Activated T-cell treated with anti-CD3 and anti-CD28 coated beads, Interleukin-2, amount 50 U/mL, for 24 hours (primary cell): ENCODE measurements at regions not wholly inside any gene's neighbourhood (a gene's known extent, or its start where the extent isn't known, plus 50 kb on each side); places are given as distances from the start of the nearest gene placed in this dataset.
"Not testable (repeated sequence)": the region's sequence is repeated elsewhere in the genome, so short reads cannot be mapped to it uniquely, and the experiment has no call there.

Experiments
- DNase-seq: peaks from one replicate; pipeline ENCODE4 v3.0.0-alpha.2; 2020
- H3K27ac Mint-ChIP-seq: 2 replicates; pipeline ENCODE4 v1.8.0; 2020; ENCODE audit warnings: mild to moderate bottlenecking, mixed read lengths
- H3K27me3 Mint-ChIP-seq: 2 replicates; pipeline ENCODE4 v1.8.0; 2020; ENCODE audit warnings: mixed read lengths
- H3K36me3 Mint-ChIP-seq: 2 replicates; pipeline ENCODE4 v1.8.0; 2020; ENCODE audit warnings: low read depth, mixed read lengths
- H3K4me1 Mint-ChIP-seq: 2 replicates; pipeline ENCODE4 v1.8.0; 2020; ENCODE audit warnings: low read depth, mixed read lengths
- H3K4me3 Mint-ChIP-seq: 2 replicates; pipeline ENCODE4 v1.8.0; 2020; ENCODE audit warnings: mild to moderate bottlenecking, moderate library complexity, mixed read lengths
- H3K9me3 Mint-ChIP-seq: 2 replicates; pipeline ENCODE4 v1.8.0; 2020; ENCODE audit warnings: mixed read lengths

DNA sequence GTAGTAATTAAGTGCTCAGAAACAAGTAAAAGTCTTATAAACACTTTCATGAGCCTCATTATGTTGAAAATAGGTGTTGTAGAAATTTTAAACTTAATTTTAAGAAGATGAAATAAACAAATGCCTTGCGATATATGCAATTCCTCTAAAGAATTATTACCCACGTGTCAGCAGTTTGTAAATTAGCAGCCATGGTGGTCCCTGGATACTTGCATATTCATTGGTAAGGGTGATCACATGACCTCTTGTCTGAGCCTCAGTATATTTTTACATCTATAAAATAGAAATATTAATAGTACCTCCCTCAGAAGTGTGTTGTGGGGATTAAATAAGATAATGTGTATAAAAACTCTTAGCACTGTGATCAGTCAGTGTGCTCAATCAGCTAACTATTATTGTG is 141.5 kb upstream of the SVIL start:
- H3K27me3 Mint-ChIP-seq, result peaks cover 31% of the 10 kb centered on the region
- DNase-seq, result no peak
- no peaks in the 10 kb centered on the region for H3K36me3 Mint-ChIP-seq
- H3K4me3 Mint-ChIP-seq, result no peak overlapping the region
- no peaks in the 10 kb centered on the region for H3K9me3 Mint-ChIP-seq
- H3K4me1 Mint-ChIP-seq, result peaks cover 9% of the 10 kb centered on the region
- no peak overlapping the region for H3K27ac Mint-ChIP-seq

DNA sequence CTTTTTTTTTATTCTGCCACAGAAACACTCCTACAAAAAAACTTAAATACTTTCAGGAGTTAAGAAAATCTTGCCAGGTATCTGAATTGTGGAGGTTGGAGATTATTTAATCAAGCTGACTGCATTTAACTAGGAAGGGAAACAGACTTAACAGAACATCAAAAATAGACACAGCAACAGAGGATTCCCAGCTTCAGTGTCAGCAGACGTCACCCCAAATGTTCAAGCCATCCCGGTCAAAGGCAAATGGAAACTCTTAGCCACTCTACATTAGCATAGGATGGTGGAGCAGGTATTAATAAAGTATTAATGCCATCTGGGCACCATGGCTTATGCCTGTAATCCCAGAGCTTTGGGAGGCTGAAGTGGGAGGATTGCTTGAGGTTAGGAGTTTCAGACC is 139.7 kb upstream of the SVIL start:
- Mint-ChIP-seq H3K4me3 (no peak overlapping the region), H3K9me3 (no peaks in the 10 kb centered on the region), H3K27me3 (peaks cover 33% of the 10 kb centered on the region), H3K36me3 (no peaks in the 10 kb centered on the region), H3K4me1 (peaks cover 9% of the 10 kb centered on the region), H3K27ac (no peak overlapping the region)
- DNase-seq, result no peak

DNA sequence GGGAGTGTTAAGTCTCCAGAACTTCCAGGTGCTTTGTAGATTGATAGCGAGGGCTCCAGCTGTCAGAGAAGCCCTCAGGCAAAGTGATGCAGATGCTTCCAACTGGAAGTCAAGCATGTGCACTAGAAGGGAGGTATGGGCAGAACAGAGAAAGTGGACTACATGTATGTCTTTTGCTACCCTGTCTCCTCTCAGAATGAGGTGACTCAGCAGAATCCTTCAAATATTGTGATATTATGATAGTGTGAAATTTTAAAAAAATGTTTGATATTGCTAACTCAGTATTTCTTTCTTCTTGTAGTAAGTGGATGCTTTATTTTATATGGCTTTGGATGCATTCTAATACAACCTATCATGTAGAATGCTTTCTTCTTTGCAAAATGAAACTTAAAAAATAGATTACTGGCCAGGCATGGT is 138.9 kb upstream of the SVIL start:
- H3K4me3 Mint-ChIP-seq, result no peak overlapping the region
- peaks cover 9% of the 10 kb centered on the region for H3K4me1 Mint-ChIP-seq
- peaks cover 27% of the 10 kb centered on the region for H3K27me3 Mint-ChIP-seq
- no peaks in the 10 kb centered on the region for H3K9me3 Mint-ChIP-seq
- DNase-seq, result no peak
- H3K36me3 Mint-ChIP-seq, result no peaks in the 10 kb centered on the region
- H3K27ac Mint-ChIP-seq, result no peak overlapping the region

DNA sequence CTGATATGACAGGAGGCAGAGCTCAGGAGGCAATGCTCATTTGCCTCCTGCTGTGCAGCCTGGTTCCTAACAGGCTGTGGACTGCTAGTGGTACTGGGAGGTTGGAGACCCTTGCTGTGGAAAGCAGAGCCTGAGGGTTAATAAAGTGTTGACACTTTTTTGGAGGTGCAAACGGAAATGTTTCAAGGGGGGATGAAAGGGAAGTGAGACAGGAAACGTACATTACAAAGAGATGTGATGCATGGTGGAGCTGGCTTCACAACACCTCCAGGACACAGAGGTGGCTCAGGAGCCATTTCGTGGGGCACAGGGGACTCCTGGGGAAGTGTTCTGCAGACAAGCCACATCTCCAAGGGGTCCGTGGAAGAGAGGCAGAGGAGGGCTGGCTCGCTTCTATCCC is 137.6 kb upstream of the SVIL start:
- Mint-ChIP-seq H3K4me1 (peaks cover 9% of the 10 kb centered on the region), H3K4me3 (no peak overlapping the region), H3K9me3 (no peaks in the 10 kb centered on the region), H3K27ac (no peak overlapping the region), H3K36me3 (no peaks in the 10 kb centered on the region), H3K27me3 (peaks cover 18% of the 10 kb centered on the region)
- no peak for DNase-seq

DNA sequence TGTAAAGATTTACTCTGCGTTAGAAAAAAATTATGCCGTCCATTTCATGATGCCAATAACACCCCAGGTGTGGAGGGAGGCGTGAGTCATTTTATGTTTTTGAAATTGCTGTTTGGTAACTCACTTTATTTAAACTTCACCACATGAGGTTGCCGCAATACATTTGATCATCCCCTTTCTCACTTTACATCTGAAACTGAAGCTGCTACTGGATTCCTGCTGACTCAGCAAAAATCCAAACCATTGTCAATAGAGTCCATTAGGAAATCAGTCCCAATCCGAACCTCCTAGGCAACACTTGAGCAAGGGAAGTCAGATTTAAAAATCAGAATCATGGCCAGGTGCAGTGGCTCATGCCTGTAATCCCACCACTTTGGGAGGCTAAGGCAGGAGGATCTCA is 136.6 kb upstream of the SVIL start:
- H3K4me3 Mint-ChIP-seq, result no peak overlapping the region
- no peak overlapping the region for H3K27ac Mint-ChIP-seq
- peaks cover 9% of the 10 kb centered on the region for H3K4me1 Mint-ChIP-seq

DNA sequence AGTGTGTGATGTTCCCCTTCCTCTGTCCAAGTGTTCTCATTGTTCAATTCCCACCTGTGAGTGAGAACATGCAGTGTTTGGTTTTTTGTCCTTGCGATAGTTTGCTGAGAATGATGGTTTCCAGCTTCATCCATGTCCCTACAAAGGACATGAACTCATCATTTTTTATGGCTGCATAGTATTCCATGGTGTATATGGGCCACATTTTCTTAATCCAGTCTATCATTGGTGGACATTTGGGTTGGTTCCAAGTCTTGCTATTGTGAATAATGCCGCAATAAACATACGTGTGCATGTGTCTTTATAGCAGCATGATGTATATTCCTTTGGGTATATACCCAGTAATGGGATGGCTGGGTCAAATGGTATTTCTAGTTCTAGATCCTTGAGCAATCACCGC is 134.5 kb upstream of the SVIL start:
- H3K9me3 Mint-ChIP-seq, H3K27ac Mint-ChIP-seq, H3K36me3 Mint-ChIP-seq, H3K4me3 Mint-ChIP-seq, H3K4me1 Mint-ChIP-seq, DNase-seq: not testable (repeated sequence)
- H3K27me3 Mint-ChIP-seq, result peaks cover 13% of the 10 kb centered on the region

More for the DNA sequence above, 136.6 kb upstream of the SVIL start:
- Mint-ChIP-seq H3K27me3 (peaks cover 13% of the 10 kb centered on the region), H3K36me3 (no peaks in the 10 kb centered on the region), H3K9me3 (no peaks in the 10 kb centered on the region)
- no peak for DNase-seq

DNA sequence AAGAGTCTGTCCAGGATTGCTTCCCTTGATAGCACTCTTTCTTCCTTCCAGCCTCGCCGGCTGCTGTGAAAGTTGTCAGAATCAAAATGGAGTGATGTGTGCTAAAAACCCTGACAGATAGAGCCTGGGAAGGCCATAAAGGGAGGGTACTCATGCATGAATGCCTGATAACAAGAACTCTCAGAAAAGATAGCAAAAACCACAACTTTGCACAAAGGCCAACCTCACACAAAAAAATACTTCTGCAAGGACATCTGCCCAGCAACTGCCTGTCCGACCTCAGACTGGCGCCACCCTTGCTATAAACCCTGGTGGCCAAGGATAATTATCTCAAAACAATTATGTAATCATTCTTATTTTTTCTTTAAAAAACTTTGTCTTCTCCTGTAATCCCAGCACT is 133.2 kb upstream of the SVIL start:
- peaks cover 13% of the 10 kb centered on the region for H3K27me3 Mint-ChIP-seq
- no peak for DNase-seq
- H3K36me3 Mint-ChIP-seq, result no peaks in the 10 kb centered on the region
- no peaks in the 10 kb centered on the region for H3K9me3 Mint-ChIP-seq
- H3K27ac Mint-ChIP-seq, result no peak overlapping the region
- H3K4me3 Mint-ChIP-seq, result no peak overlapping the region
- H3K4me1 Mint-ChIP-seq, result peaks cover 9% of the 10 kb centered on the region

DNA sequence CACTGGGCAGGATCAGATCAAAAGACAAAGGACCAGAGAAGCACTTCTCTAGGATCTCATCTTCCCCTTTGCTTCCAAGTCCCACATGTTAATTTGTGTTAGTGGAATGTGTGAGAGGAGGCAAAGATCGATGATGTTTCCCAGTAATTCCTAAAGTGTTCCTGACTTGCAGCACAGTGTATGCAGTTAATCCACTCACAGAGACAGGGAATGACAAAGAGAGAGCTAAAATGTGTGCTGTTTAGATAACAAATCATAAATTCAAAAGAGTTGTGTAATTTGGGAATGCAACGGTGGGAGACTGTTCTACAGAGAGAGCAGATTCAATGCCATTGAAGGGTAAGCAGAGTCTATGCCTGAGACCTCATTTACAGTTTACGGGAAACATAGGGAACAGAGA is 132.0 kb upstream of the SVIL start:
- no peaks in the 10 kb centered on the region for H3K36me3 Mint-ChIP-seq
- H3K4me1 Mint-ChIP-seq, result no peaks in the 10 kb centered on the region
- H3K9me3 Mint-ChIP-seq, result no peaks in the 10 kb centered on the region
- H3K4me3 Mint-ChIP-seq, result no peak overlapping the region
- no peak for DNase-seq
- H3K27ac Mint-ChIP-seq, result no peak overlapping the region
- H3K27me3 Mint-ChIP-seq, result peaks cover 10% of the 10 kb centered on the region

DNA sequence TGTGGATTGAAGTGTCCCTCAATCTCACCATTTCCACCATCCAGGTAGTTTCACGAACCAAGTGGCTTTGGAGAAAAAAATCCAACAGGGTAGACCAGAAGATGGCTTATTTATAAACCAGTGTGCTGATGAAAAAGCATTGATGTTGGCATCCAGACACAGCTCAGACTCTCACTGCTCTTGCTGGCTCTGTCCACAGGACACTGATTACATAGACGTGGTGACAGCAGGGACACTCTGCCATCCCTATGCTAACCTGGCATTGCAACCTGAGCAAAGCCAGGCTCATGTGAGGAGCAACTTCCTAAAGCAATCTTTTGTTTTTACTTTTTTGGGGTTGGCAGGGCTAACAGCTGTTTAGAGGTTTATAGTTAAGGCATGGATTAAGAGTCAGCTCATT is 130.6 kb upstream of the SVIL start:
- Mint-ChIP-seq H3K4me1 (no peaks in the 10 kb centered on the region), H3K9me3 (no peaks in the 10 kb centered on the region), H3K27ac (no peak overlapping the region), H3K27me3 (peaks cover 5% of the 10 kb centered on the region), H3K4me3 (no peak overlapping the region), H3K36me3 (no peaks in the 10 kb centered on the region)
- DNase-seq, result no peak

DNA sequence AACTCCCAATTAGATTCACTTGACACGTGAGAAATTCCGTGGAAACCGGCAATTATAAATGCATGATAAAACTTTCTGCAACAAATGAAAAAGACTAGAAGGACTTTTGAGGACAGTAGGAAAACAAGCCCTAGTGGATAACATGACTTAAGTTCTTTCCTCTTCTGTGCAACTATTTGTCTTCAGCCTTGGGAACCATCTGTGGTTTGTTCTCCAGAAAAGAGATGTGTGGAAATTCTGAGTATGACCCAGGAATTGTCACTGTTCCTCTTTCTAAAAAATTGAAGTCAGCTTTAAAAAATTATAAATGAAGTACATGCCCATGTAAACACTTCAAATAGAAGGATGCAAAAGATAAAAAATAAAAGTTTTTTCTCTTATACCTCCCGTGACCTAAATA is 128.6 kb upstream of the SVIL start:
- Mint-ChIP-seq H3K36me3 (no peaks in the 10 kb centered on the region), H3K9me3 (no peaks in the 10 kb centered on the region), H3K4me1 (no peaks in the 10 kb centered on the region), H3K27me3 (no peaks in the 10 kb centered on the region), H3K4me3 (no peak overlapping the region), H3K27ac (no peak overlapping the region)
- no peak for DNase-seq

DNA sequence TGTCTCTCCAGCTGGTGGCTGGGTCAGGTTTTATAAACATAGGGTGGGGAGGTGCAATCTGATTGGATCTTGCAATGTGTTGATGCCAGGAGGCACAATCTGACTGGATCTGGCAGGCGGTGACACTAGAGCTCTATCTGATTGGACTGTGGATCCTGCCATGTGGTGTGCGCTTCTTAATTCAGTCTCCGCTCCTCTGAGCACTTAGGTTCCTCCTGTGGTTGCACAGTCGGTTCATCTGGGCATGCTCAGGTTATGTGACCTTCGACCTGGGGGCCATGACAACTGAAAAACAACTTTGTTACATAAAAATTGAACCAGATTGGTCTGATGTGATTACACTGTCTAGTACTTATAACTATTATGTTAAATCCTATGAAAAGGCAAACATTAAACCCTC is 127.1 kb upstream of the SVIL start:
- Mint-ChIP-seq H3K27ac (no peak overlapping the region), H3K4me1 (peaks cover 7% of the 10 kb centered on the region), H3K4me3 (no peak overlapping the region), H3K9me3 (no peaks in the 10 kb centered on the region), H3K36me3 (no peaks in the 10 kb centered on the region), H3K27me3 (no peaks in the 10 kb centered on the region)
- DNase-seq, result no peak

DNA sequence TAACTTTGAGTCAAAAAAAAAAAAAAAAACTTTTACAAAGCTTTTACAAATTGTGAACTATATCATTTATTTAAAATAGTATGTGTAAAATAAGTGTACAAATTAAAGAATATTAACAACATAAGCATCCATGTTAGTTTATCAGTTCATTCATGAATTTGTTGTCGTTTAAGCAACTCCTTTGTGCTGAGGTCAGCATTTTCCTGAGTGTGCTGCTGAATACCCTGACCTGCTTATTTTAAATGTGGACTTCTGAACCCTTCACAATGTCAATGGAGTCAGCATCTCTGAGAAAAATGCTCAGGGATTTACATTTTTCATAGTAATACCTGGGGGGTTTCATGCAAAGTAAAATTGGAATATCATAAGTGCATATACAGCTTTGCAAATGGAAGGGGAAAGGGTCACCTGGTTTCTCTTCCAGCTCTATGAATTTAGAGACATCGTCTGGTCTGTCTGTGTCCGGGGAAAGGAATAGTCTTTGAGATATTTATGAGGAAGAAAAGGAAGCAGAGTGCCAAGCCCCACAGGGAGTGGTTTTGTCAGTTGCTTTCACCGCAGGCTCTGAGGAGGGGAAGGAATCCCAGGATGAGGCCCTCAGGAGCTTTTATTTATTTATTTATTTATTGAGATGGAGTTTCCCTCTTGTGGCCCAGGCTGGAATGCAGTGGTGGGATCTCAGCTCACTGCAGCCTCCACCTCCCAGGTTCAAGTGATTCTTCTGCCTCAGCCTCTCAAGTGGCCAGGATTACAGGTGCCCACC is 125.5 kb upstream of the SVIL start:
- Mint-ChIP-seq H3K4me1 (peaks cover 7% of the 10 kb centered on the region), H3K9me3 (no peaks in the 10 kb centered on the region), H3K27ac (no peak overlapping the region), H3K27me3 (no peaks in the 10 kb centered on the region), H3K36me3 (no peaks in the 10 kb centered on the region), H3K4me3 (no peak overlapping the region)
- no peak for DNase-seq

DNA sequence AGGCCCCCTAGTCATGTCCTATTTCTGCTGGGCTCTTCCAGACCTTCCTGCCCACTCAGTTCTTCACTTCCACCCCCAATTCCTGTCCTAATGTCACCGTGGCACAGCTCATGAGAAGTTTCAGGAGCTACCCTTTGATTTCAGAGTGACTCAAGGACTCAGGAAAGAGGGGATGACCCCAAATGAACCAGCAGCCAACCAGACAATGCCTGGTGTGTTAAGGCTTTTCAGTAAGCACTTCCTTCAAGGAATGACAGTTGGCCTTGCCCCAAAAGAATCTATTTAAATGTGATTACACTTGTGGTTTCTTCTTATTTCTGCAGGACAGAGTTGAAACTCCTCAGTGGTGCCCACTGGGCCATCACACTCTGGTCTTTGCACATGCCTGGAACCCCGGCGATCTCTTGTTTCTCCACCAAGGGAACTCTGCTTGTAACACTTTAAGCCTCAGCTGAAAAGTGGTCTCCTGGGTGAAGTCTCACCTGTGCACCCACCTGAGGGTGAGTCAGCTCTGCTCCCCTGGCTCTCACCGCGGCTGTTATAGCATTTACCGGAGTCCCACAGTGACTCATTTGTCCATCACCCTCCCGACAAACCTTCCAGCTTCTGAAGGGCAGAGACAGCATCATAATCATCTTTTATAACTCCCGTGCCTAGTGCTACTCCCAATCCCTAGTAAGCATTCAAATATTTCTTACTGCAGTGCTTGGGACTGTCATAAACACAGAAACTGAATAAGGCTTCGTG is 123.0 kb upstream of the SVIL start:
- no peak for DNase-seq
- H3K27ac Mint-ChIP-seq, result no peak overlapping the region
- no peaks in the 10 kb centered on the region for H3K36me3 Mint-ChIP-seq
- H3K4me3 Mint-ChIP-seq, result no peak overlapping the region
- no peaks in the 10 kb centered on the region for H3K27me3 Mint-ChIP-seq
- H3K4me1 Mint-ChIP-seq, result peaks cover 7% of the 10 kb centered on the region
- H3K9me3 Mint-ChIP-seq, result no peaks in the 10 kb centered on the region

DNA sequence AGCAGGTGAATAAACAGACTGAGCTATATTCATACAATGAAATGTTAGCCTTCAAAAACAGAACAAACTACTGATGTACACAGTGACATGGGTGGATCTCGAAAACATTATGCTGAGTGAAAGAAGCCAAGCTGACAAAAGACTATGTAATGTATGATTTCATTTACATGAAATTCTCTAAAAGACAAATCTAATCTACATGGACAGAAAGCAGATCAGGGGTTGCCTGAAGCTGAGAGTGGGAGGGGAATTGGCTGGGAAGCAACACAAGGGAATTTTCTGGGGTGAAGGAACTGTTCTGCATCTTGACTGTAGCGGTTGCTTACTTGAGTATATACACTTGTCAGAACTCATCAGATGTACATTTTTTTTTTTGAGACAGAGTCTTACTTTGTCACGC is 121.7 kb upstream of the SVIL start:
- peaks cover 7% of the 10 kb centered on the region for H3K4me1 Mint-ChIP-seq
- no peak for DNase-seq
- H3K9me3 Mint-ChIP-seq, result no peaks in the 10 kb centered on the region
- no peaks in the 10 kb centered on the region for H3K27me3 Mint-ChIP-seq
- H3K4me3 Mint-ChIP-seq, result no peak overlapping the region
- no peaks in the 10 kb centered on the region for H3K36me3 Mint-ChIP-seq
- no peak overlapping the region for H3K27ac Mint-ChIP-seq

DNA sequence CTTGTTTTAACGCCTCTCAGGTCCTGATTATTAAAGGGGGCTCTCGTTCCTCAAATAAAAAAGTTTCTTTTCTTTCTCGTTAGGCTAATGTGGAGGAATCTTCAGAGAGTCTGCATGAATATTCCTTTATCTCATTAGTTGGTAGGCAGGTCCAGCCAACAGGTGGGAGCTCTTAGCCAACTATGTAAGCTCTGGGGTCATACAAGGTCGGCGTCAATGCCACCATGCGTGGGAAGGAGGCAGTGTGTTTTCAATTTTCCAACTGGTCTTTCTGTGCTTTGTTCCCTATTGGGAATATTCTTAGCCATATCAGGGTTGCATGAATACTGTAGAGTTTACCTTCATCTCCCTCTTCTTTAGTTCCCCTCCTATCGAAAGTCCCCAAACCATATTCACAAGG is 118.5 kb upstream of the SVIL start:
- peaks cover 7% of the 10 kb centered on the region for H3K4me1 Mint-ChIP-seq
- H3K27ac Mint-ChIP-seq, result no peak overlapping the region
- H3K4me3 Mint-ChIP-seq, result no peak overlapping the region
- H3K27me3 Mint-ChIP-seq, result no peaks in the 10 kb centered on the region
- H3K9me3 Mint-ChIP-seq, result no peaks in the 10 kb centered on the region
- no peak for DNase-seq
- no peaks in the 10 kb centered on the region for H3K36me3 Mint-ChIP-seq
